Dedifferentiated amniotic fluid mesenchymal stem cell (primary cell): ENCODE measurements at regions not wholly inside any gene's neighbourhood (a gene's known extent, or its start where the extent isn't known, plus 50 kb on each side); places are given as distances from the start of the nearest gene placed in this dataset.
"Not testable (repeated sequence)": the region's sequence is repeated elsewhere in the genome, so short reads cannot be mapped to it uniquely, and the experiment has no call there.

Experiments used
- DNase-seq: peaks from one replicate; pipeline ENCODE4 v3.0.0-alpha.2; 2016; ENCODE audit errors: extremely low spot score

- no peak for DNase-seq
Observed at GRCh38 chr14:21902561-21903181, 229.1 kb upstream of the OR4E1 start.

GRCh38 chr14:21894898-21895194, 221.2 kb upstream of the OR4E1 start:
- not testable (repeated sequence) for DNase-seq

GRCh38 chr14:21894003-21894897, 220.6 kb upstream of the OR4E1 start:
- DNase-seq, result no peak

GRCh38 chr14:21891921-21892320, 218.3 kb upstream of the OR4E1 start:
- no peak for DNase-seq

GRCh38 chr14:21884995-21885394, 211.4 kb upstream of the OR4E1 start:
- DNase-seq, result no peak

- DNase-seq, result no peak
Observed at GRCh38 chr14:21882226-21882625, 208.6 kb upstream of the OR4E1 start.

- no peak for DNase-seq
Observed at GRCh38 chr14:21880918-21881317, 207.3 kb upstream of the OR4E1 start.

GRCh38 chr14:21875791-21876190, 202.2 kb upstream of the OR4E1 start:
- no peak for DNase-seq

GRCh38 chr14:21874946-21875345, 201.3 kb upstream of the OR4E1 start:
- no peak for DNase-seq

GRCh38 chr14:21874167-21874566, 200.5 kb upstream of the OR4E1 start:
- no peak for DNase-seq

- no peak for DNase-seq
Observed at GRCh38 chr14:21868442-21869046, 194.9 kb upstream of the OR4E1 start.

GRCh38 chr14:21867541-21867940, 193.9 kb upstream of the OR4E1 start:
- no peak for DNase-seq

- no peak for DNase-seq
Observed at GRCh38 chr14:21866479-21866878, 192.9 kb upstream of the OR4E1 start.

- no peak for DNase-seq
Observed at GRCh38 chr14:21863289-21863688, 189.7 kb upstream of the OR4E1 start.

- no peak for DNase-seq
Observed at GRCh38 chr14:21861153-21861552, 187.5 kb upstream of the OR4E1 start.

- no peak for DNase-seq
Observed at GRCh38 chr14:21860172-21860571, 186.6 kb upstream of the OR4E1 start.

- DNase-seq, result no peak
Observed at GRCh38 chr14:21852775-21853174, 179.2 kb upstream of the OR4E1 start.

- no peak for DNase-seq
Observed at GRCh38 chr14:21852061-21852664, 178.5 kb upstream of the OR4E1 start.

- DNase-seq, result not testable (repeated sequence)
Observed at GRCh38 chr14:21846902-21847301, 173.3 kb upstream of the OR4E1 start.

- no peak for DNase-seq
Observed at GRCh38 chr14:21846227-21846885, 172.7 kb upstream of the OR4E1 start.

- no peak for DNase-seq
Observed at GRCh38 chr14:21840765-21841164, 167.1 kb upstream of the OR4E1 start.

- no peak for DNase-seq
Observed at GRCh38 chr14:21833836-21834235, 160.2 kb upstream of the OR4E1 start.
